CD4-positive, alpha-beta T cell (primary cell): ENCODE measurements at regions not wholly inside any gene's neighbourhood (a gene's known extent, or its start where the extent isn't known, plus 50 kb on each side); places are given as distances from the start of the nearest gene placed in this dataset.

ENCODE experiments used
- ATAC-seq: fragments of 200-7000 bp; cut with Tn5 transposase; one replicate; pipeline ENCODE4 v1.10.0; 2022; ENCODE audit warnings: mild to moderate bottlenecking; ENCODE audit not compliant: poor library complexity
- CTCF ChIA-PET: fragments of 350-600 bp; sonication (Branson Sonifier 250); formaldehyde crosslinking; loops from one replicate; lab custom pipeline; 2021; ENCODE audit warnings: antibody characterized with exemption, inconsistent platforms; lab: Charles Lee
- POLR2A ChIA-PET: fragments of 350-600 bp; sonication (Branson Sonifier 250); formaldehyde crosslinking; loops from one replicate; lab custom pipeline; 2021; ENCODE audit warnings: antibody characterized with exemption, inconsistent platforms; lab: Charles Lee
- DNase-seq, 14 experiments: peaks; one replicate each; pipeline ENCODE4 v3.0.0-alpha.2; 2013 to 2020; ENCODE audit warnings: mixed read lengths in 2 of 14
- H3K27ac ChIP-seq, 2 donors: one replicate each; pipeline versions ENCODE4 v1.5.1 to v1.7.0; 2013; ENCODE audit warnings: low read length in 2 of 2, low read depth in 1 of 2, mild to moderate bottlenecking in 1 of 2
- H3K27me3 ChIP-seq, 2 experiments: 1 replicate in 1 of 2; 2 replicates in 1 of 2; pipeline versions ENCODE4 v1.6.1 to v1.7.0; 2013; ENCODE audit warnings: low read length in 2 of 2, control low read depth in 1 of 2, mild to moderate bottlenecking in 1 of 2, moderate library complexity in 1 of 2; ENCODE audit not compliant: insufficient read depth in 2 of 2, control insufficient read depth in 1 of 2
- H3K36me3 ChIP-seq: one replicate; pipeline ENCODE4 v1.6.1; 2013; ENCODE audit warnings: low read length, control low read depth; ENCODE audit not compliant: insufficient read depth
- H3K4me1 ChIP-seq: one replicate; pipeline ENCODE4 v1.6.1; 2013; ENCODE audit warnings: low read length, control low read depth; ENCODE audit not compliant: insufficient read depth
- H3K4me3 ChIP-seq: one replicate; pipeline ENCODE4 v1.5.1; 2013; ENCODE audit warnings: mild to moderate bottlenecking, low read length, moderate library complexity
- H3K9me3 ChIP-seq, 2 experiments: 1 replicate in 1 of 2; 2 replicates in 1 of 2; pipeline versions ENCODE4 v1.6.1 to v1.7.0; 2013; ENCODE audit warnings: low read length in 2 of 2, mild to moderate bottlenecking in 2 of 2, control low read depth in 1 of 2, moderate library complexity in 1 of 2; ENCODE audit not compliant: control insufficient read depth in 1 of 2, insufficient read depth in 1 of 2
- H3K27ac Mint-ChIP-seq: one replicate; pipeline ENCODE4 v1.8.0; 2020; ENCODE audit warnings: mixed read lengths
- H3K27me3 Mint-ChIP-seq: one replicate; pipeline ENCODE4 v1.8.0; 2021; ENCODE audit warnings: mixed read lengths
- H3K36me3 Mint-ChIP-seq: one replicate; pipeline ENCODE4 v1.8.0; 2021; ENCODE audit warnings: low read depth, mixed read lengths
- H3K4me1 Mint-ChIP-seq: one replicate; pipeline ENCODE4 v1.8.0; 2021; ENCODE audit warnings: low read depth, mixed read lengths
- H3K4me3 Mint-ChIP-seq: one replicate; pipeline ENCODE4 v1.8.0; 2020; ENCODE audit warnings: mild to moderate bottlenecking, mixed read lengths
- H3K9me3 Mint-ChIP-seq: one replicate; pipeline ENCODE4 v1.8.0; 2020; ENCODE audit warnings: mixed read lengths
- CTCF ChIP-seq: fragments of 200-600 bp; IDR thresholded peaks from one replicate; pipeline ENCODE4 v1.8.0; 2022; ENCODE audit warnings: antibody characterized with exemption, mild to moderate bottlenecking
- intact Hi-C, 2 experiments: fragments of 100-400 bp; cut with DNase I in 1 of 2; cut with micrococcal nuclease in 1 of 2; formaldehyde crosslinking; loops; one replicate each; pipeline versions ENCODE4 v1.15.1 to v1.9.0; 2023 to 2025; cut with DNase I, micrococcal nuclease

- intact Hi-C loops = no loop called here
- POLR2A ChIA-PET = no interaction called here
- no peaks in the 10 kb centered on the region for H3K27me3 ChIP-seq
- Mint-ChIP-seq H3K36me3 (no peaks in the 10 kb centered on the region), H3K27me3 (no peaks in the 10 kb centered on the region), H3K4me3 (no peak overlapping the region), H3K9me3 (no peaks in the 10 kb centered on the region), H3K4me1 (no peaks in the 10 kb centered on the region), H3K27ac (no peak overlapping the region)
- DNase-seq (no peak), ATAC-seq (no peak)
- no peak for TF ChIP-seq CTCF
- H3K9me3 ChIP-seq = no peaks in the 10 kb centered on the region
- H3K4me3 ChIP-seq = no peak overlapping the region
- H3K36me3 ChIP-seq = no peaks in the 10 kb centered on the region
- H3K4me1 ChIP-seq = no peaks in the 10 kb centered on the region
- H3K27ac ChIP-seq = no peak overlapping the region
- CTCF ChIA-PET = no interaction called here
Observed at GRCh38 chr15:47857014-47857775, 139.9 kb downstream of the SEMA6D start.

GRCh38 chr15:47857776-47858167 is 140.5 kb downstream of the SEMA6D start:
- Histone ChIP-seq H3K27me3 (no peaks in the 10 kb centered on the region), H3K27ac (no peak overlapping the region), H3K4me1 (no peaks in the 10 kb centered on the region), H3K4me3 (no peak overlapping the region), H3K36me3 (no peaks in the 10 kb centered on the region), H3K9me3 (no peaks in the 10 kb centered on the region)
- no peak for TF ChIP-seq CTCF
- ATAC-seq (no peak), DNase-seq (no peak)
- intact Hi-C loops = no loop called here
- H3K4me3 Mint-ChIP-seq = no peak overlapping the region
- ChIA-PET CTCF (no interaction called here), POLR2A (no interaction called here)
- H3K36me3 Mint-ChIP-seq = no peaks in the 10 kb centered on the region
- H3K9me3 Mint-ChIP-seq = no peaks in the 10 kb centered on the region
- H3K4me1 Mint-ChIP-seq = no peaks in the 10 kb centered on the region
- no peak overlapping the region for H3K27ac Mint-ChIP-seq
- no peaks in the 10 kb centered on the region for H3K27me3 Mint-ChIP-seq

- intact Hi-C loops = no loop called here
Observed at GRCh38 chr15:47861111-47861903, 144.0 kb downstream of the SEMA6D start.

More at GRCh38 chr15:47861111-47861903, 144.0 kb downstream of the SEMA6D start:
- Mint-ChIP-seq H3K36me3 (no peaks in the 10 kb centered on the region), H3K27ac (no peak overlapping the region), H3K9me3 (no peaks in the 10 kb centered on the region), H3K4me1 (no peaks in the 10 kb centered on the region), H3K27me3 (no peaks in the 10 kb centered on the region), H3K4me3 (no peak overlapping the region)
- ATAC-seq (no peak), DNase-seq (no peak)
- Histone ChIP-seq H3K4me1 (no peaks in the 10 kb centered on the region), H3K4me3 (no peak overlapping the region), H3K9me3 (no peaks in the 10 kb centered on the region), H3K27ac (no peak overlapping the region), H3K36me3 (no peaks in the 10 kb centered on the region), H3K27me3 (no peaks in the 10 kb centered on the region)
- ChIA-PET CTCF (no interaction called here), POLR2A (no interaction called here)
- no peak for TF ChIP-seq CTCF
